Activated CD8-positive, alpha-beta T cell treated with anti-CD3 and anti-CD28 coated beads for 36 hours (primary cell): ENCODE measurements at regions not wholly inside any gene's neighbourhood (a gene's known extent, or its start where the extent isn't known, plus 50 kb on each side); places are given as distances from the start of the nearest gene placed in this dataset.

Experiments used
- ATAC-seq: fragments of 200-7000 bp; cut with Tn5 transposase; one replicate; pipeline ENCODE4 v1.10.0; 2021; ENCODE audit warnings: mild to moderate bottlenecking, moderate library complexity
- CTCF ChIA-PET: fragments of 350-600 bp; sonication (Branson Sonifier 250); formaldehyde crosslinking; loops from one replicate; lab custom pipeline; 2021; ENCODE audit warnings: antibody characterized with exemption; lab: Charles Lee
- POLR2A ChIA-PET: fragments of 350-600 bp; sonication (Branson Sonifier 250); formaldehyde crosslinking; loops from one replicate; lab custom pipeline; 2021; ENCODE audit warnings: antibody characterized with exemption; lab: Charles Lee
- DNase-seq: peaks from one replicate; pipeline ENCODE4 v3.0.0-alpha.2; 2020
- H3K27ac Mint-ChIP-seq: one replicate; pipeline ENCODE4 v1.8.0; 2021; ENCODE audit warnings: mild to moderate bottlenecking, mixed read lengths
- H3K27me3 Mint-ChIP-seq: one replicate; pipeline ENCODE4 v1.8.0; 2021; ENCODE audit warnings: mixed read lengths
- H3K36me3 Mint-ChIP-seq: one replicate; pipeline ENCODE4 v1.8.0; 2021; ENCODE audit warnings: low read depth, mixed read lengths
- H3K4me1 Mint-ChIP-seq: one replicate; pipeline ENCODE4 v1.8.0; 2021; ENCODE audit warnings: low read depth, mixed read lengths
- H3K4me3 Mint-ChIP-seq: one replicate; pipeline ENCODE4 v1.8.0; 2021; ENCODE audit warnings: mild to moderate bottlenecking, moderate library complexity, mixed read lengths
- H3K9me3 Mint-ChIP-seq: one replicate; pipeline ENCODE4 v1.8.0; 2021; ENCODE audit warnings: mixed read lengths
- intact Hi-C: fragments of 100-400 bp; cut with micrococcal nuclease; formaldehyde crosslinking; loops from one replicate; pipeline ENCODE4 v1.10.0; 2022
- TF ChIP-seq, protein P1 (sequence below): fragments of 200-600 bp; IDR thresholded peaks from one replicate; pipeline ENCODE4 v1.8.0; 2022; ENCODE audit warnings: antibody characterized with exemption, mild to moderate bottlenecking

DNA sequence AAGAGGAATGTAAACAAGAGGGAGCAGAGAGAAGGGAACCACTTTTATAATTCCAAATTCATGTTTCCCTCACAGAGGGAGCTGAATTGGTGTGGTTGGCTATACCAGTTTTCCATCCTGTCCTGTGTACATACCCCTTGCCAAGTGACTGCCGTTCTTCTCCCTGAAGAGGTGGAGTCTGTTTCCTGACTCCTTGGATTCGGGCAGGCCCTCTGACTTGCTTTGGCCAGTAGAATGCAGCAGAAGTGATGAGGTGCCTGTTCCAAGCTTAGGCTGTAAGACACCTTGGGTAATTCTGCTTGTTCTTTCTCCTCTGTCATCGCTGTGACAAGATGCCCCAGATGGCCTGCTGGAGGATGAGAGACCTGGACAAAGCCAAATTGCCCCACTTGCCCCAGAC is 124.7 kb downstream of the UCHL1 start:
- Mint-ChIP-seq H3K27ac (no peak overlapping the region), H3K36me3 (no peaks in the 10 kb centered on the region), H3K4me3 (no peak overlapping the region), H3K9me3 (peaks cover 4% of the 10 kb centered on the region), H3K27me3 (no peaks in the 10 kb centered on the region), H3K4me1 (no peaks in the 10 kb centered on the region)
- intact Hi-C loops: no loop called here
- ATAC-seq: no peak
- TF ChIP-seq, protein P1, sequence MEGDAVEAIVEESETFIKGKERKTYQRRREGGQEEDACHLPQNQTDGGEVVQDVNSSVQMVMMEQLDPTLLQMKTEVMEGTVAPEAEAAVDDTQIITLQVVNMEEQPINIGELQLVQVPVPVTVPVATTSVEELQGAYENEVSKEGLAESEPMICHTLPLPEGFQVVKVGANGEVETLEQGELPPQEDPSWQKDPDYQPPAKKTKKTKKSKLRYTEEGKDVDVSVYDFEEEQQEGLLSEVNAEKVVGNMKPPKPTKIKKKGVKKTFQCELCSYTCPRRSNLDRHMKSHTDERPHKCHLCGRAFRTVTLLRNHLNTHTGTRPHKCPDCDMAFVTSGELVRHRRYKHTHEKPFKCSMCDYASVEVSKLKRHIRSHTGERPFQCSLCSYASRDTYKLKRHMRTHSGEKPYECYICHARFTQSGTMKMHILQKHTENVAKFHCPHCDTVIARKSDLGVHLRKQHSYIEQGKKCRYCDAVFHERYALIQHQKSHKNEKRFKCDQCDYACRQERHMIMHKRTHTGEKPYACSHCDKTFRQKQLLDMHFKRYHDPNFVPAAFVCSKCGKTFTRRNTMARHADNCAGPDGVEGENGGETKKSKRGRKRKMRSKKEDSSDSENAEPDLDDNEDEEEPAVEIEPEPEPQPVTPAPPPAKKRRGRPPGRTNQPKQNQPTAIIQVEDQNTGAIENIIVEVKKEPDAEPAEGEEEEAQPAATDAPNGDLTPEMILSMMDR: no peak
- ChIA-PET CTCF (no interaction called here), POLR2A (no interaction called here)
- DNase-seq: no peak

DNA sequence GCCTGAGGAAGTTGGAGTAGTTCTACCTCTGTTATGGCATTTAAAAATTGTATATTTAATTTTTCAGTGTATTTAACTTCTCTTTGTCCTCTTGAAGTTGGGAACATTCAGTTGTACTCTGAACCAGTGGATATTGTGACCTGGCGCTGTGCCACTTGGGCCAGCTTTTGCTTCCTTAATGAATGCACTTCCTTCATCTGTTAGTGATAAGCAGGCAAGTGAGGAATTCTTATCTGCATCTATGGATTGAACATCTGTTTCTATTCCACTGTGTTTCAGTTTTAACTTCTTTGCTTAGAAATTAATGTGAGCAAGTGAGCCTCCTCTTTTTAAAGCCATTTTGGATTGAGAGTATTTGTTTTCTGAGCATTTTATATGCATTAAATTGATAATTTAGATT is 128.3 kb downstream of the UCHL1 start:
- TF ChIP-seq, protein P1: no peak
- DNase-seq (no peak), ATAC-seq (no peak)
- CTCF ChIA-PET: no interaction called here
- Mint-ChIP-seq H3K27ac (no peak overlapping the region), H3K27me3 (no peaks in the 10 kb centered on the region), H3K4me1 (no peaks in the 10 kb centered on the region), H3K9me3 (no peaks in the 10 kb centered on the region), H3K36me3 (no peaks in the 10 kb centered on the region), H3K4me3 (no peak overlapping the region)
- POLR2A ChIA-PET: no interaction called here
- intact Hi-C loops: no loop called here

DNA sequence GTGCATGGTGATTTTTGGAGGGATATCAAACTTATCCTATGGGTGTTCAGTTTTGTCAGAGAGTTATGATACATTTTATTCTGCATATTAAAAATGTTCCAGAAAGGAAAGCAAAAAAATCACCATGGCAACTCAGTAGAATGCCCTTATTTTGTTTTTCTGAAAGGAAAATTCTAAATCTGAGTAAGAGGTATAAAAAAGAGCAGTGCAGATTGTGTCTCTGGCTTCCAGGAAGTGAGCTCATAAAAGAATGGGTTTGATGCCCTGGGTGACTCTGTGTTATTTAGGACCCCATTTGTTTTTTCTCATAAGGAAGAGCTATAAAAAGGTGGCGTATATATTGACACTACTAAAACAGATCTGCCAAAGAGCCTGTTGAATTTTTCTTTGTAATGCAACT is 128.8 kb downstream of the UCHL1 start:
- ATAC-seq: no peak
- H3K9me3 Mint-ChIP-seq: no peaks in the 10 kb centered on the region

DNA sequence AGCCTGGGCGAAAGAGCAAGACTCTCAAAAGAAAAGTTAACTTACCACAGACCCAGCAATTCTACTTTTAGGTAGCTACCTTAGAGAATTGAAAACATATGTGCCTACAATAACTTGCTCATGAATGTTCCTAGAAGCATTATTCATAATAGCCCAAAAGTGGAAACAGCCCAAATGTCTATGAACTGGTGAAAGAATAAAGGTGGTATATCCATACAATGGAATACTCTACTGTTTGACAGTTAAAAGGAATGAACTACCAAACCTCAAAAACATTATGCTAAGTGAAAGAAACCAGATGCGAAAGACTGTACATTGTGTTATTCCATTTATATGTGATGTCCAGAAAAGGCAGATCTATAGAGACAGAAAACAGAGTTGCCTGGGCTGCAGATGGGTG is 131.4 kb downstream of the UCHL1 start:
- Mint-ChIP-seq H3K27ac (no peak overlapping the region), H3K4me3 (no peak overlapping the region), H3K36me3 (no peaks in the 10 kb centered on the region), H3K27me3 (no peaks in the 10 kb centered on the region), H3K9me3 (no peaks in the 10 kb centered on the region), H3K4me1 (no peaks in the 10 kb centered on the region)
- ATAC-seq (no peak), DNase-seq (no peak)
- ChIA-PET CTCF (no interaction called here), POLR2A (no interaction called here)
- intact Hi-C loops: no loop called here
- TF ChIP-seq, protein P1: no peak

More for the DNA sequence above, 128.8 kb downstream of the UCHL1 start:
- H3K27me3 Mint-ChIP-seq: no peaks in the 10 kb centered on the region
- no peaks in the 10 kb centered on the region for H3K4me1 Mint-ChIP-seq
- no peak overlapping the region for H3K4me3 Mint-ChIP-seq
- no peaks in the 10 kb centered on the region for H3K36me3 Mint-ChIP-seq
- DNase-seq: no peak
- intact Hi-C loops: no loop called here
- CTCF ChIA-PET: no interaction called here
- TF ChIP-seq, protein P1: no peak
- POLR2A ChIA-PET: no interaction called here
- H3K27ac Mint-ChIP-seq: no peak overlapping the region

DNA sequence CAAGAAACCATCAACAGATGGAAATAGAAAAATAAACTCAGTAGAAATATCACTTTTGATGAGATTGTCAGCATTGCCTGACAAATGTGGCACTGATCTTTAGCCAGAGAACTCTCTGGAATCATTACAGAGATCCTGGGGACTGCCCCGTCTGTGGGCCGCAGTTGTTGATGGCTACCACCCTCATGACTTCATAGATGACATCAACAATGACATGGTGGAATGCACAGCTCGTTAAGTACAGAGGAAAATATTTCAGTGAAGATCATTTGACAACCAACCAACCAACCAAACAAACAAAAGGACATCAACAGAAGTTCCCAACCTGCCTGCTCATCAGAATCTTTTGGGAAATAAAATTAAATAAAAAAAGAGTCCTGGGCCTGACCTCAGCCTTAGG is 132.6 kb downstream of the UCHL1 start:
- ATAC-seq (no peak), DNase-seq (no peak)
- Mint-ChIP-seq H3K27me3 (no peaks in the 10 kb centered on the region), H3K4me1 (no peaks in the 10 kb centered on the region), H3K9me3 (no peaks in the 10 kb centered on the region), H3K27ac (no peak overlapping the region), H3K36me3 (no peaks in the 10 kb centered on the region), H3K4me3 (no peak overlapping the region)
- intact Hi-C loops: no loop called here
- ChIA-PET POLR2A (no interaction called here), CTCF (no interaction called here)
- TF ChIP-seq, protein P1: no peak
